HG03097 (cell line): ENCODE measurements at regions not wholly inside any gene's neighbourhood (a gene's known extent, or its start where the extent isn't known, plus 50 kb on each side); places are given as distances from the start of the nearest gene placed in this dataset.
"Not testable (repeated sequence)": the region's sequence is repeated elsewhere in the genome, so short reads cannot be mapped to it uniquely, and the experiment has no call there.

Source experiments
- ATAC-seq: cut with Tn5 transposase; IDR thresholded peaks from one replicate; pipeline ENCODE4 v1.9.1; 2021; ENCODE audit not compliant: unreplicated experiment, low FRiP score

- no peak for ATAC-seq
Measured at GRCh38 chr13:75180805-75181455, 301.0 kb downstream of the TBC1D4 start.

- ATAC-seq: no peak
Measured at GRCh38 chr13:75178436-75178835, 303.5 kb downstream of the TBC1D4 start.

GRCh38 chr13:75175575-75175974 lies 306.4 kb downstream of the TBC1D4 start:
- ATAC-seq: no peak

- not testable (repeated sequence) for ATAC-seq
Measured at GRCh38 chr13:75175097-75175496, 306.9 kb downstream of the TBC1D4 start.

GRCh38 chr13:75174481-75174880 lies 307.5 kb downstream of the TBC1D4 start:
- no peak for ATAC-seq

- ATAC-seq: no peak
Measured at GRCh38 chr13:75173457-75174356, 308.3 kb downstream of the TBC1D4 start.

- no peak for ATAC-seq
Measured at GRCh38 chr13:75170311-75170710, 311.7 kb downstream of the TBC1D4 start.

GRCh38 chr13:75165543-75166230 lies 316.3 kb downstream of the TBC1D4 start:
- ATAC-seq: no peak

GRCh38 chr13:75161804-75162203 lies 320.2 kb downstream of the TBC1D4 start:
- ATAC-seq: no peak

- ATAC-seq: no peak
Measured at GRCh38 chr13:75160984-75161383, 321.0 kb downstream of the TBC1D4 start.

- no peak for ATAC-seq
Measured at GRCh38 chr13:75154331-75154730, 327.6 kb downstream of the TBC1D4 start.

GRCh38 chr13:75153834-75154233 lies 328.1 kb downstream of the TBC1D4 start:
- no peak for ATAC-seq

GRCh38 chr13:75153386-75153785 lies 328.6 kb downstream of the TBC1D4 start:
- ATAC-seq: no peak

- ATAC-seq: no peak
Measured at GRCh38 chr13:75151081-75151643, 330.8 kb downstream of the TBC1D4 start.

- no peak for ATAC-seq
Measured at GRCh38 chr13:75149776-75150175, 332.2 kb downstream of the TBC1D4 start.

- no peak for ATAC-seq
Measured at GRCh38 chr13:75147946-75148345, 334.0 kb downstream of the TBC1D4 start.

GRCh38 chr13:75146436-75146835 lies 335.5 kb downstream of the TBC1D4 start:
- ATAC-seq: no peak

GRCh38 chr13:75145927-75146326 lies 336.0 kb downstream of the TBC1D4 start:
- ATAC-seq: no peak

GRCh38 chr13:75139291-75139690 lies 342.7 kb downstream of the TBC1D4 start:
- ATAC-seq: no peak

- no peak for ATAC-seq
Measured at GRCh38 chr13:75137911-75138571, 343.9 kb downstream of the TBC1D4 start.
